NCI-H774 (cell line): ENCODE measurements at regions not wholly inside any gene's neighbourhood (a gene's known extent, or its start where the extent isn't known, plus 50 kb on each side); places are given as distances from the start of the nearest gene placed in this dataset.

Experiments
- DNase-seq: peaks from one replicate; lab custom pipeline; 2025; lab: John Stamatoyannopoulos, UW

DNA sequence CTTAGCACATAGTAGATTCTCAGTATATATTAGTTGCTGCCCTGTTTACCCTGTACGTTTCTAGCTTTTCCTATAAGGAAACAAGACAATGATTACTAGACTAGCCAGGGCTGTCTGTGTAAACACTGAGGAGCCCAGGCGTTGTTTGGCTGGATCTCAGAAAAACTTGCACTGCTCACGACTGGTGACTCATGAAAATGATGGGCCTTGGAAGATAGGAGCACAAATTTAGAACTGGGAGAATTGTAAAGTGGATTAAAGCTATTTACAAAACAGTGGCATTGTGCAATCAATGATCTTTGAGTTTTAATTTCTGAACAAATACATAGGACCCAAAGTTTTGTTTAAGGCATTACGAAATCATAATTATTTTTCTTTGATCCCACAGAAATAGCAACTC lies 276.9 kb downstream of the FAM76B start:
- no peak for DNase-seq

DNA sequence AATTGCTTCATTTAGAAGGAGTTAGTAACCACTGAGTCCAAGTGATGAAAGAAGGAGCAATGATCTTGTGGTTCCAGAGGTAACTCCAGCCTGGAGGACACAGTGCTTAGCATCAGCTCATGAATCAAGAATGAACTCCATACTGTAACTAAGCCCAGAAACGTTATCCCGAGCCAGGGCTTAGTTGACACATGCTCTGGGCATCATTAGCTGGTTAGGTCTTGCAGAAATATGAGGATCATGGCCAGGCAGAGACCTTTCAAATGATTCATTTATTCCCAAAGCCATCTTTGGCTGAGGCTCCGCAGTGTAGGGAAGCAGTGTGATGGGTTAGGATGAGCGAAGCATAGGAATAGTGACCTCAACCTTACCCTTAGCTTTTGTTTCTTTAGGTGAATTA lies 277.4 kb downstream of the FAM76B start:
- DNase-seq, result no peak

DNA sequence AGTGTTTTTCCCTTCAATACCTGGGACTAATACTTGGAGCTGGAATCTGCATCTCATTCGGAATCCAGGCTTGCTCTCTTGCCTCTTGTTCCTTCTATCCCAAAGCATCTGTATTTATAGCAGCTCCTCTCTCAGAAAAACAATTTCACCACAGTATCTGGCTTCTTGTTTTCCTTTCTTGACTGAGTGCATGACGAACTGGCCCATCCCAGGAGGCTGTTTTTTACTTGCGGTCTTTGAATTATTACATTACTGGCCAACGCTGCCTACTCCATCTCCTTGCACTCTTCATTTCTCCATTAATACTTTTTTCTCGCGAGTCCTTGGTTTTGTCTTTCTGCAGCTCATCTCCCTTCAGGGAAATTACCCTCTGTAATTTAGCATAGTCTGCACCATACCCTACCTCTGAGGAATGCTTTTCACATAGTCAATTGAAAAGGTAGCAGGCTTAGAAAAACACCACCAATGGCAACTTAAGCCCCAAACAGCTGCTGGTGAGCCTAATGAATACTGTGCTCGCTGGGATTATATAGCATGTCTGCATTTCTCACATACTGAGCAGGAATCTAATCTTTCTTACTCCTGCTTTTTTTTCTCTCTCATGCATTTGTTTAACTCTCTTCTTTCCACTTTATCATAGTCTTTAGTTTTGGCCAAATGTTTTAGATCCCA lies 277.4 kb upstream of the SESN3 start:
- DNase-seq, result no peak

DNA sequence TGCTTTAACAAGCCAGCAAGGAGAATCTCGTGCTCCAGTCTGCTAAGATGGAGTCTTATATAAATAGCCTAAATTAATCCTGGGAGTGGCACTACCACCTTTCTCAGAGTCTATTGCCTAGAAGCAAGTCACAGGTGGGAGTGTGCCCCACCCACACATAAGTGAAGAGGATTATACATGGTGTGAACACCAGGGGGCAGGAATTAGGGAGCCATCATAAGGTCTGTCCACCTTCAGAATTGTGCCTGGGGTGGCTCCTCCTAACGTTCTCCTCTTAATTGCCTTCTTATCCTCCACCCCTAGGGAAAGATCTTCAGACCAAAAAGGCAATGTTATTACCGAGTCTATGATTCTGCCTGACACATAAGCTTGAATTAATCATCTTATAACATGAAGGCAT lies 276.8 kb upstream of the SESN3 start:
- DNase-seq, result no peak

DNA sequence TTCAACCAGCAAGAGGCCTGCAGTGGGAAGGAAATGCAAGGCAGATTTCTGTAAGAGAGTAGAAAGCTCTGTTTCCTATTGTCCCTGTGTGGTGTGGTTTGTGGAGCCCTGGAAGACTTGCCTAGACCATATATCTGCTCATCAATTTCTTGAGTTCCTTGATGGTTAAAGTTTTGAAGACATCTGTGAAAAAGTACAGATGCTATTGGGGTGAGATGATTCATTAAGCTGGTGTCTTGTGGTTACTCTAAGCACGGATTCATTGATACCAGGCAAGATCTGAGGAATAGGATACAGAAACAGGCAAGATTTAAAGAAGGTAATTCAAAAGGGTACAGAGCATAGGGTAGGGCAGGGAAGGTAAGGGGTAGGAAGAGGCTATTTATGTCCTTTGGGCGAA lies 275.8 kb upstream of the SESN3 start:
- no peak for DNase-seq

DNA sequence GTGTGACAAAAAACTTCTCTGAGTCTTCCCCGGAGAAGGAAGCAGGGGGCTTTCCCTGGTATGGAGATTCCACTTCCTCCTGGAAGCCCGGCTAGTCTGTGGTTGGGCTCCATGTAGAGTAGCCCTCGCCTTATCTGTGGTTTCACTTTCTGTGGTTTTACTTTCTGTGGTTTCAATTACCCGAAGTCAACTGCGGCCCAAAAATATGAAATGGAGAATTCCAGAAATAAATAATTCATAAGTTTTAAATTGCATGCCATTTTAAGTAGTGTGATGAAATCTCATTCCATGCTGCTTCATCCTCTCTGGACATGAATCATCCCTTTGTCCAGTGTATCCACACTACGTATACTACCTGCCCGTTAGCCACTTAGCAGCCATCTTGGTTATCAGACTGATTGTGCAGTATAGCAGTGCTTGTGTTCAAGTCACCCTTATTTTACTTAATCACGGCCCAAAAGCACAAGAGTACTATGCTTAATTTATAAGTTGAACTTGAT lies 275.0 kb upstream of the SESN3 start:
- DNase-seq, result no peak

DNA sequence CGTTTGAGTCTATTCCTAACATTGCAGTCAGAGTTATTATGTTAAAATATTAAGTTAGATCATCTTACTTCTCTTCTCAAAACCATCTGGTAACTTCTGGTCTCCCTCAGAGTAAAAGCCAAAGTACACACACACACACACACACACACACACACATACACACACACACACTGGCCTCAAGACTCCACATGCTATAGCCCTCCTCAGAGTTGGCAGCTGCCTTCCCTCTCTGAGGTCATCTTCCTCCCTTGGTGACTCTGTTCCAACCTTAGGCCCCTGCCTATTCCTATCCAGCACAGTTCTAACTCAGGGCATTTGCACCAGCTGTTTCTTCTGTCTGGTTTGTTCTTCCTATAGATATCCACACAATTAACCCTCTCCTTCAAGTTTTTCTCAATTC lies 272.0 kb upstream of the SESN3 start:
- DNase-seq, result no peak

DNA sequence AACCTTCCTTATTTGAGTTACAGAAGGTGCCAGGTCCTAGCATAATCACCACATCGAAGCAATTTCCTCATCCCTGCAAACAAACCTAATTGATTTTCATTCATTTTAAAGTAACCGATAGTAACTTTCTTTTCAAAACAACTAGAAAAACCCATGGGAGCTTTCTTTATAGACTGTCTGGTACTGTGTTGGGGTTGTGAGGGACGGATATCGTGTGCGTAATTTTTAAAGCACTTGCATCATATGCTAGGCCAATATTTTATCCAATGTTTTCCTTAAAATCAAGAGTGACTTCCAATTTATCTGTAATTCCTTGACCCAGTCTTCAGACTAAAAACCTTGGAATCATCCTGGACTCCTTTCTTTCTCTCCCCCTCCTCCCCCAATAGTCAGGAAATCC lies 271.5 kb upstream of the SESN3 start:
- DNase-seq, result no peak

DNA sequence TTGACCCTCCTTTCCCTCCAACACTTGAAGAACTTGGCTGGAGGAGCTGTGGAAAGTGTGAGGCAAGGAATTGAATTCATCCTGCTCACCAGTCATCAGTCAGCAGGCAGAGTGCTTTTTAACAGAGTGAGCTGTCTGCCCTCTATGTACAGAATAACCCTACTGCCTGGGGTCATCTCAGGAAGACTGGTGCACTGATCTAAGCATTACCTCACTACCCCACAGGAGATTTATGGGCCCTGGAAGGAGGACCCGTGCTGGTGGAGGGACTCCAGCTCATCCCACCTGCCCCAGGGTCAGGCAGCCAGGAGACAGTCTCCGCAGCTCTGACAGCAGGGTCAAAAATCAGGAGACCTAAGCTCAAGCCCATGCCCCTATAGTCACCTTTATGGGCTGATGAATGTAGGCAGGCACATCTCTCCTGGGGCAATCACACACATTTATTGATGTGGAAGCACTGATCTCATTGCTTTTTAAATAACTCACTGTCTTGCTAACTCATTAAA lies 270.8 kb upstream of the SESN3 start:
- no peak for DNase-seq

DNA sequence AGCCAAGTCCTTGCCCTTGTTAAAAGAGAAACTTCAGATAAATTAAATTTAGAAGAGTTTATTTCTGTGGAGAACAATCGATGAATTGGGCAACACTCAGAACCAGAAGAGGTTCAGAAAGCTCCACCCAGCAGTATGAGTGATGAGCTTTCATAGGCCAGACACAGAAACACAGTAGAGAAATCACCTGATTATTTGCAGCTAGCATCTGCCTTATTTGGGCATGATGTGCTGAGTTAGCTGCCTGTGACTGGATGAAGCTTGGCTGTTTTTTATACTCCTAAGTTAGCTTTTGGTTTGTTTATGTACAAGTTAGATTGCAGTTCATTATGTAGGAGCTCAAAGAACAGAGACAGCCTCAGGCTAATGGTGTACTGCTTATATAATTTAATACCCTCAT lies 269.5 kb upstream of the SESN3 start:
- no peak for DNase-seq

DNA sequence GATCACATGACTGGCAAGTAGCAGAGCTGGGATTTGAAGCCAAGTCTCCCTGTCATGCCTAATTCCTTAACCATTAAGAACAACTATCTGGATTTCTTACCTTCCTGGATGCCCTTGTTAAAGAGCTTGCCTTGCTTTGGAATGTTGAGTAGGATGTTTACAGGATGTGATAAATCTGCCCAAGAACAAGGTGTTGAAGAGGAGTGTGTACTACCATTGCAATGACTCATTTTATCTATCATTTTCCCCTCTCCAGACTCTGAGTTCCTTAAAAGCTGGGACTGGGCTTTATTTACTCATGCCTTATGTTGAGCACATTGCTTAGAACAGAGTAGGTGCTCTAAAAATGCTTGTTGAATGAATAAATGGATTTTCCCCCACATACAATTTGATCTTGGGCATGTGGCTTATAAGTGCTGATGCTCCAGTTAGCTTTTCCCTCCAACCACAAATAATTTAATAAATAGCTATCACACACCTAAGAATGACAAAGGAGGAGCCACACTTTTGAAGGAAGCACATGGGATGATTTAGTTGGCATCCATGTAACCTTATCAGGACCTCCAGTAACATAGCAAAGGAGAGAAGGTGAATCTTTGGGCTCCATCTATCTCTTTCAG lies 268.6 kb upstream of the SESN3 start:
- DNase-seq, result no peak

DNA sequence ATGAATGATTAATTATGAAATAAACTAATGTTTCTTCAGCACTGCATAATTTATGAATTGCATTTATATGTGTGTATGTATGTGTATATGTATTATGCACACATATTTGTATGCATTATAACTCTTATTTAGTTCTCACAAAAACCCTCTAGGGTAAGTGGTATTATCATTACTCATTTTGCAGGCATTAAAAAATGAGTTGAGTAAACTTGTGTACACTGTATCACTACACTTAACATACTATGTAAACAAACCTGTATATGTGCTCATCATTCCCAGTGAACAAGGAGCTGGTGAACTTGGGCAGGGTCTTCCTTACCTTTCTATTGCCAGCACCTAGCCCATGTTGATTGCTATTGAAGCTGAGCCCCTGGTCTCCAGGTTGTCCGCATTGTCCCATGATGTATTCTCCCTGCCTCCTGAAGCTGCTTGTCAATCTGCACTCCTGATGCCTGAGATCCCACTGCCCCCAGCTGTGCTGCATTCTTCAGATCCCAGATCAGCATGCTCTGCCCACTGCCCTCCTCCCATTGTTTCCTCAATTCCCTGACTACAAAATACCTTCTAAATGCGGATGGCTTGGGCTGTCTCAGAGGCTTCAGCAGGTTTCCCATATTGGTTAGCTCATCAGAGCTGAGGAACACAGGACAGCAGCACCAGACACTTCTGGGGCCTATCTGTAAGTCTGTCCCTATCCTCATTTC lies 267.9 kb upstream of the SESN3 start:
- no peak for DNase-seq

DNA sequence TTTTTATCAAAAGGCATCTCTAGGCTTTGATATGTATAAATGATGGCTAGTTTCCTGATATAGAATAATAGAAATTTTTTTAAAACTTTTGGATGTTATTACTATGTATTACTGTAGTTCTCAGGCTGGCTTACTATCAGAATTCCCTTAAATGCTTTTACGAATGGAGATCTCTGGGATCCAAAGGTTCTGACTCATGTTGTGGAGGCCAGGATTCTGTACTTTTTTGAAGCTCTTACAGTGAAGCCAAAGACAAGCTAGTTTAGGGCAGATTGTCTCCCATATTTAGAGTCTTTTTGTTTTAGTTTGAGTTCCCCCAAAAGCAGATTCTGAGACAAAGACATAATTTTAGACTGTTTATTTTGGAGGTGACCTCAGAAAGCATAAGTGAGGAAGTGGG lies 265.9 kb upstream of the SESN3 start:
- no peak for DNase-seq

DNA sequence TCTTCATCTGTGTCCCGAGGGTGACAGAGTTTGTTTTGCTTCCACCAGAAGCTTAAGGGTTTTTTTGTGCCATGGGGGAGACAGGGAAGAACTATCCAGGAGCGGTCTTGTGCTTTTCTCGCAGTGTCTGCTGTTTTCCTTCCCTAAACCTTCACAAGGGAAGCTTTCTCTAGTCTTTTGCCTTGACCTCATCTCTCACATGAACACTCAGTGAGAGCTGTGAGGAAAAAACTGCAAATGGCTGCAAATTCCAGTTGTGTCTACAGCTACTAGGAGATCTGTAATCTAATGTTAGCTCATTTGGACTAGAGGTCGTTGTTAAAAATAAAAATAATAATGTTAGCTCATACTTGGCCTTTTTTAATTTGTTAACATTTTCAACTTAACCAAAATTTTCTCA lies 264.7 kb upstream of the SESN3 start:
- DNase-seq, result no peak

DNA sequence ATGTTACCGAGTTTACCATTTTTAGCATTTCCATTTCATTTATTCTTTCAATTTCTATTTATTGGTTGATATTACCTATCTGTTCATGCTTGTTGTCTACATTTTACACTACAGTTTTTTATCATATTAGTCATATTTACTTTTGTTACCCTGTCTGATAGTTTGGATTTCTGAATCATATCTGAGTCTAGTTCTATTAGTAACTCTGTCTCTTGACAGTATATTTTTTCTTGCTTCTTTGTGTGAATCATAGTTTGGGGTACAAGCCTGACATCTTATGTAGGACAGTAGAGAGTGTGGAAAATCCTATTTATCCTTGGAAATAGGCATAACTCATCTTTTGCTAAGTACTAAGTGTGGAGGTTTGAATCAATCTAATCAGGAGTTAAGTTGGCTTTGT lies 263.9 kb upstream of the SESN3 start:
- no peak for DNase-seq

DNA sequence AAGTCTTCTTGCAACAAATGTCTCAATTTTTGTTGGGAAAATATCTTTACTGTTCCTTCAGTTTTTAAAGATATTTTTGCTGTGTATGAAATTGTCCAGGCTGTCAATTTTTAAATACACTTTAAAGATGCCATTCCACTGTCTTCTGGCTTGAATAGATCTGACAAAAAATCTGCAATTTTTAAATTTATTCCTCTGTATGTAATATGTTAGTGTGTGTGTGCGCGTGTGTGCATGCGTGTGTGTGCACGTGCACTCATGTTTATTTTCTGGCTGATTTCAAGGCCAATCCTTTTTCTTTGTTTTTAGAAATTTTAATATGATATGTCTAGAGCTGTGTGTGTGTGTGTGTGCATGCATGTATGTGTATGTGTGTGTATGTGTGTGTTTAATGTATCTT lies 263.2 kb upstream of the SESN3 start:
- no peak for DNase-seq

DNA sequence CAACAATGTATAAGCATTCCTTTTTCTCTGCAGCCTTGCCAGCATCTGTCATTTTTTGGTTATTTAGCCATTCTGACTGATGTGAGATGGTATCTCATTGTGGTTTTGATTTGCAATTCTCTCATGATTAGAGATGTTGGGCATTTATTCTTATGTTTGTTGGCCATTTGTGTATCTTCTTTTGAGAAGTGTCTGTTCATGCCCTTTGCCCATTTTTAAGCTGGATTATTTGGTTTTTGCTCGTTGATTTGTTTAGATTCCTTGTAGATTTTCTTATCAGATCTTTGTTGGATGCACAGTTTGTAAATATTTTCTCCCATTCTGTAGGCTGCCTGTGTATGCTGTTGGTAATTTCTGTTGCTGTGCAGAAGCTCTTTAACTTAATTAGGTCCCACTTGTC lies 259.6 kb upstream of the SESN3 start:
- no peak for DNase-seq

DNA sequence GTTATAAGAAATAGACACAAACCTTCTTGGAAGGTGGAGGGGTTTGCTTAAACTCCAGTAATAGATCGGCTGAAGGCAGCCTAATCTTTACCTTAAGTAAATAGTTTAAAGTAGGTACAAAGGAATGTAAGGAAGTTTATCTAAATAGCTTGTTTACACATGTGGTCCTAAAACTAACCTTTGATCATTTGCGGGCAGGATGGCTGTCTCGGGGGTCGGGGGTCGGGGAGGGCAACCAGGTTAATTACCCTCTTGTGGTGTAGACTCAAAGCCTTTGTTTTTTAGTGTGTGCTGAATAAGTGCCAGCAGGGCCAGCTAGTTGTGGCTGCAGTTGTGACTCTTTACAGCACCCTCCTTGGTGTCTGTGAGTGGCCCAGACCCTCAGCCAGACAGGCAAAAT lies 256.9 kb upstream of the SESN3 start:
- no peak for DNase-seq

DNA sequence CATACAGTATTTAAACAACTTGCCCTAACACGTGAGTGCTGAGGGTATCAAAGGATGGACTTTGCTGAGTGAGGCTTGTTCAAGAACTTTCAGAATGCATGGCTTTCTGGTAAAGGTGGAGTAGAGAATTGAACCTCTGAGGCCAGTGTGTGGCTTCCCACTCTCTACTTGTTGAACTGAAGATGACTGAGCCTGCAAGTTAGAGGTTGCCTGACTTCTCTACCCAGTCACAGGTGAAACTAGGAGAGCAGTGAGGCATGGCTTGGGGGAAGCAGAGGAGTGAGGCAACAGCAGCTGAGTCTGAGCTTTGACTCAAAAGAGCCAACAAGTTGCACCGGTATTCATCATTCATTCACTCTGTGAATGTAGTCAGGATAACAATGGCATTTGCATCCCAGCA lies 256.4 kb upstream of the SESN3 start:
- DNase-seq, result no peak

DNA sequence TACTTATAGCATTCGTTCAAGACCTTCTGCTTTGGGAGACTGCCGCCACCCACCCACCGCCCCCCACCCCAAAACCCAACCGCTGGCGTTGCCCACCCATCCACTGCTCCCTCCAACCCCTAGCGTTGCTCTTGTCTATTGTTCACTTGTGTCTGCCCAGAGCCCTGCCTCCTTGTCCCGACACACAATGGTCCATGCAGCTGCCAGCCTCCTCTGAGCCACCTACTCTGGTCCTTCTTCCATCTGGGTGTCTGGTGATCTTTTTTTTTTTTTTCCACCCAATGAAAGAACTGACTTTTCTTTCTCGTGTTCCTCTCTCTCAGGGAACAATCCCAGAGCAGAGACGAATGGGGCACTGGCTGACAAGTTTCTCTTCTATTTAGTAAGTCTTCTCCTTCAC lies 256.0 kb upstream of the SESN3 start:
- DNase-seq, result no peak

DNA sequence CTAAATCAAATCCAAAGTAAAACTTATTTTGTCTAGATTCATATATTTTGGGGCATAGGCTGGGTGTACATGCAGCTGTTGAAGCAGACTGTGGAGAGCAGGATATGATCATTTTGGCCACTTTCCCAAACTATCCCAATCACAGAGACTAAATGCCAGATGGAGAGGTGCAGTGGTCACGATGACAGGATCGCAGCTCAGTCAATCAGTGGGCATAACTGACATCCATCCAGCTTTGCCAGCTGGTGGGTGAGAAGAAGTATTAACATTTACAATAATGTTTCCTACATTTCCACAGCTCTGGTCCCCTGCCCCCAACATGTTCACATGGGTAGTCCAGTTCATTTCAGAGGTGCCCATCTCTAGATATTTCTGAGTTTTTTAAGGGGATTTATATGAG lies 255.5 kb upstream of the SESN3 start:
- DNase-seq, result no peak

DNA sequence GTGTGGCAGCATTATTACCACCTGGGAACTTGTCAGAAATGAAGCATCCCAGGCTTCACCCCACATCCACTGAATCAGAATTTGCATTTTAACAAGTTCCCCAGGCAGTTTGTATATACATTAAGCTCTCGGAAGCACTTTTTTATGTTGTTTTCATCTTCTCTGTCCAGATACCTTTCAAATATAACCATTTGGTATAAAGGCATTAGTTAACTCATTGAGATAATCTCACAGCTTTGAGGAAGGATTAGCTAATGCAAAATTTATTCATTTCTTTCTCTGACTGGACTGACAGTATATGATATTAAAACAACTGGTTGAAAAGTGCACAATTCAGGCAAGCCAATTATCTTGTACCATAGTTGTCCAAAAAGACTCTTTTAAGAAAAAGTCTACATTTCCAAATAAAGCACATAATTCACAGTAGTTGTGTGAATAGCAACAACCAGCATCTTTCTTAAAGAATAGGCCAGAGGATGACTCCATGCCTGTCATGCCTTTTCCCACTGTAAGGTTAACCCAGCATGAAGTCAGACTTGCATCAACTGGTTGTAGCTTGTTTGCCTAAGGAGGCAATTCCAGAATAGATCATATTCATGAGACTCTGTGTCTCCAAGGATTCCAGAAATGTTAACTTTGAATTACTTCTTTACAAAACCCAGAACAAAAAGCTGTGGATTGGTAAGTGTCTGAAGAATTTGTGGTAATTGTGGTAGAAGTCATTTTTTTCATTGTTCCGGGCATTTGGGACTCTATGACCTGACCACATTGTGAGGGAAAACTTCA lies 254.3 kb upstream of the SESN3 start:
- DNase-seq, result no peak

DNA sequence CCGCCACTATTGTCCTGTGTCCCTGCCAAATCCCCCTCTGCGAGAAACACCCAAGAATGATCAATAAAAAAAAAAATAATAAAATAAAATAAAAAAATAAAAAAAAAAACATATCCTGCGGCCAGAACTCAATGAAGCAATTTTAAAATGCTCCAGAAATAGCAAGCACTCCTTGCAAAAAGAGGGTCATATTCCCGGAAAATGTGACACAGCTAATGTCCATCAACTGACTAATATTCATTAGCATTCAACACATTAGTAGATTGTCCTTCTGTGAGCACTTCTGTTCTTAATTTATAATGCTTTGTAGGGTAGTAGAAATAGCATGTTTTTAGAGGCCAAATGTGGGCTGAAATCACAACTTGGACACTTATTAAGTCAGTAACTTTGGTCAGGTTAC lies 252.3 kb upstream of the SESN3 start:
- no peak for DNase-seq
